Tibial nerve (tissue), 4 donors: ENCODE measurements at regions not wholly inside any gene's neighbourhood (a gene's known extent, or its start where the extent isn't known, plus 50 kb on each side); places are given as distances from the start of the nearest gene placed in this dataset.

Experiments used
- CTCF ChIP-seq, 5 experiments: fragments of 200-600 bp in 3 of 5; fragments of 450-650 bp in 2 of 5; sonication (generic) in 3 of 5; IDR thresholded peaks; one replicate each; pipeline ENCODE4 v1.5.1; 2016 to 2019; ENCODE audit warnings: antibody characterized with exemption in 5 of 5, mild to moderate bottlenecking in 3 of 5, moderate library complexity in 2 of 5
- EP300 ChIP-seq, 2 donors: sonication (generic); formaldehyde crosslinking; IDR thresholded peaks; one replicate each; pipeline ENCODE4 v1.6.1; 2017; ENCODE audit warnings: antibody characterized with exemption in 2 of 2, mild to moderate bottlenecking in 1 of 2
- POLR2A ChIP-seq, 2 donors: fragments of 450-650 bp; IDR thresholded peaks; one replicate each; pipeline ENCODE4 v1.6.1; 2017; ENCODE audit warnings: antibody characterized with exemption in 2 of 2, mild to moderate bottlenecking in 2 of 2, moderate library complexity in 2 of 2

DNA sequence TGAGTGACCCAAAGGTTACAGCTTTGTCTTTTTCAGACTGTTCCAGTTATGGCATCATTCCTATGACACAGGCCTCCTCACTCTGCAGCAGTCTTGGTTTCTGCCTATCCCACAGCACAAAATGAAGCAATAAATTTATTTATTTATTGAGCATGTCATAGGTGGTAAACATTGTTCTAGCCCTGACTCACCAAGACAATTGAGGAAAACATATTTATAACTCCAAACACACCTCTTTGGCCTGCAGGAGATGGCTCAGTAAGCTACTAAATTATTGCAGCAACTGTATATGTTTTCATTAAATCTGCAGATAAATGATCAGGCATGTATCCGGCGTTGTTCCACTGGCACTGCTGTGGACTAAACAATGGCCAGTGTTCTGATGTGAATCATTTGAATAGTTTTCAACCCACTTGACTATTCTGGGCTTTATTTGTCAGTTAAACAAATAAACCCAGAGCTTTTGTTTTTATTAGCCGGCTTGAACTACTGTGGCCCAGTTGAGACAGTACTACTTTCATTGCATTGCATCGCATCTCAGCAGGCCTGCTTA, 83.2 kb downstream of the FOXD1 start:
- no peak for TF ChIP-seq CTCF (IDR thresholded peaks at IDR 0.05)
- no peak for TF ChIP-seq EP300 (IDR thresholded peaks at IDR 0.05)
- no peak for TF ChIP-seq POLR2A (IDR thresholded peaks at IDR 0.05)
